ENCODE measurements at regions not wholly inside any gene's neighbourhood (a gene's known extent, or its start where the extent isn't known, plus 50 kb on each side); places are given as distances from the start of the nearest gene placed in this dataset.
A peak's percentile ranks its signal among the peaks of the same experiment; 100 is the strongest.

GRCh38 chr11:91258876-91259275, 965.7 kb upstream of the FAT3 start:
- ATAC-seq: no peak
- intact Hi-C loops (cut with DNase I, micrococcal nuclease): no loop called here
- no peak for DNase-seq

GRCh38 chr11:91257667-91258066, 967.0 kb upstream of the FAT3 start:
- intact Hi-C loops (cut with DNase I, micrococcal nuclease): no loop called here
- DNase-seq (no peak), ATAC-seq (no peak)

- no peak for ATAC-seq
- DNase-seq: peak in 1 of 2 donors; percentile 7
- intact Hi-C loops (cut with DNase I, micrococcal nuclease): no loop called here
These were observed 976.3 kb upstream of the FAT3 start for GRCh38 chr11:91248199-91248807.

DNA sequence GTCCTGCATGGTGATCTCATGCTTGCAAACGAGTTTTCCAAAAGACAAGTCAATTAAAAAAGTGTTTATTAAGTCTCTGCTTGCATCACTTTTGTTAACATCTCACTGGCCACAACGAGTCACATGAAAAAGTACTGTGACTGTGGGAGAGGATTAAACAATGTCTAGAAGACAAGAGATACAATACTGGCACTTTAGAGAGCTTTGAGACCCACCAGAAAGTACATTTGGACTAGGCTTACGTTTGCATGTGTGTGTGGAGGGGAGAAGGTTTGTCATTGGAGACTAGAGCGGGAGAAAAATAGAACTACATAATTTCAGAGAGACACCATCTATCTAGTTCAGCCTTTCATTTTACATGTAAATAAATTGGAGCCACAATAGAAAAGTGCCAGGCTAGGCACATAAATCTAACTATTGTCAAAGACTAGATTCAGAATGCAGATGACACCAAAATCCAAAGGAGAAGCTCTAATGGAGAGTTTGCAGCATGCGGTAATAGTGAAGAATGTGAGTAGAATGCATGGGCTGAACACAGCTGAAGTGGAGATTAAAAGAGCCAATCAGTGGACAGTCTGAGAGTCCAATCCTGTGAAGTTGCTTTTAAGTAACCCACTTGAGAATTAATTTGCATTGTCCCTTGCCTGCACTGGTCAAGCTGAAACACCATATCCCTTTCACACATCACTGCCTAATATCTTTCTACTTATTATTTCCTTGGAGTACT, 977.4 kb upstream of the FAT3 start:
- ATAC-seq (no peak), DNase-seq (no peak)
- intact Hi-C loops (cut with DNase I, micrococcal nuclease): no loop called here

DNA sequence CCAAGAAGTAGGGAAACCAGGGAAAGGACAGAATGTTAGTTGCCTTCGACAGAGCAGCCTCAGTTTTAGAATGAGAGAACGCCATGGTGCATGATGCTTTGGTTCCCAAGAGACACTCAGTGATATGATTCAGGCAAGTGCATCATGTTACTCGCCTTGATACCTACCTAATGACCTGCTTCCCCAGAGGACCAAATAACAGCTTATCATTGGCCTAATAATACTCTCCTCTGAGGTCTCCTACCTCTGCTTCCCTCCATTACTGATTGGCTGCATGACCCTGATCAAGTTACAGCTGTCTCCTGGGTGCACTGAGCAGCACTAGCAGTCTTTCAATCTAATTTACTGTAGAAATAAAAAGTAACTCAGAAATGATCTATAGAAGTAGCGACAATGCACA, 979.7 kb upstream of the FAT3 start:
- intact Hi-C loops (cut with DNase I, micrococcal nuclease): no loop called here
- ATAC-seq (no peak), DNase-seq (no peak)

DNA sequence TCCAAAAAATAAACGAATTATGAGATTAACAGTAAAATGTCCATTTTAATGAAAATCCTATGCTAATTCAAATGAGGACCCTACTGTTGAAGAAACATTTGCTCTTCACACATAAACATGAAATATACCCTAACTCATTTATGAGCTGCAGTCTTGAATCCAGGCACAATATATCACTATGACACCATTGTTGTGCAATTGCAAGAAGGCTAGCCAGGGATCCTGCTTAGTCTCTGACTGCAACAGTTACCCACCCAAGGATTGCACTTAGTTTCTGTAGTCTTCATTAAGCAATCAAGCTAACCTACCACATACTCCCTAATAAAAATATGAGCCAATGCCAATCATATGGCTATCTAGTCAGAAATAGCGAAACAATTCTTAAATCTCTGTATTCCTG, 981.0 kb upstream of the FAT3 start:
- ATAC-seq (no peak), DNase-seq (no peak)
- intact Hi-C loops (cut with DNase I, micrococcal nuclease): no loop called here

- no peak for DNase-seq
- no peak for ATAC-seq
- intact Hi-C loops (cut with DNase I, micrococcal nuclease): no loop called here
These were observed 981.6 kb upstream of the FAT3 start for GRCh38 chr11:91243051-91243450.

GRCh38 chr11:91241226-91241625, 983.4 kb upstream of the FAT3 start:
- no peak for DNase-seq
- intact Hi-C loops (cut with DNase I, micrococcal nuclease): no loop called here
- no peak for ATAC-seq

DNA sequence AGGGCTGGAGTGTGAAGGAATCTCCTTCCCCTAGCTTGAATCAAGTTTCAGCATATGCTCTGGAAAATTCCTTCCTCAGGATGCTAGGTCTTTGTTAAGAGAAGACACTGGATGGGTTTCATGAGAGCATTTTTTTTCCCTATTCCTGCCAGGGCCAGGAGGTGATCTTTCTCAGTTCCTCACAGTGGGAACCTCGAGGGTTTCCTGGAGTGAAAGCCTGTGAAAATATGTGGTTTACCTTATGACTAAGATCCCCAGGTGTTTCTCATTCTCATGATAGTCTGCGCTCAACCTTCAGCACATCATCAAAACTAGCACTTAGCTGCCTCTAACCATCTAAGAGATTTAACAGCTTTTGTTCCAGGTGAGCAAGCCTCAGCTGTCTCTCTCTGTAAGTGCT, 985.3 kb upstream of the FAT3 start:
- intact Hi-C loops (cut with DNase I, micrococcal nuclease): no loop called here
- no peak for DNase-seq
- ATAC-seq: no peak

DNA sequence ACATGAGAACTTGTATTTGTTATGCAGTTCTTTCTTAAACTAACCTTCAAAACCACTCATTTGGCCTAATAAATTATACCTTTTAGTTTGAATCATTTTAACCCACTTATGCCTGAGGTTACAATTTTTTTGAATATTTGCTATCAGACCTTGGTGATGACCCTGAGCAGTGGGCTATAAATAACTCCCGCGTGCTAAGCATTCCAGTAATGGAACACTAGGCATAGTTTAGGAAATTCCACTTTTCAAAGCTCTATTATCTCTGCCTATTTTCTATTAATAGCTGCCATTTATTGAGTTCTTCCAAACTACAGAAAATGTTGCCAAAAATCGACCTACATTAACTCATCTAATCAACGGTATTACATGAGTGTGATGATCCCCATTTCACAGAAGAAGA, 993.4 kb upstream of the FAT3 start:
- intact Hi-C loops (cut with DNase I, micrococcal nuclease): no loop called here
- DNase-seq: no peak
- ATAC-seq: no peak

DNA sequence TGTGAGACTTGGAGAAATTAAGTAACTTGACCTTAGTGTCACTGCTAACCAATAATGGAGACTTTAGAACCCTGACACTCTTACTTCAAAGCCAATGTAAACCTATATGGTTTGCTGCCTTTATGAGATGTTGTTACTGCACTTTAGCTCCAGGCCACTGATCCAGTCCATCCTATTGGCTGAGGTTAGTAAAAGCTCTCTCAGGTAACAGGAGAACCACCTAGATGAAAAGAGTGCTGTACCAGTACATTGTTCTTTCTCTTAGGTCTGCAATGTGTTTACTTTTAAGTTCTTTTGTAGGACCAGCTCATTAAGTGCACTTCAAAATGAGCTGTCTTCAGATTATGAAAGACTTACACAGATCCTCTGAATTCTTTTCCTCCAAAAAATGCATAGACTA, 994.0 kb upstream of the FAT3 start:
- intact Hi-C loops (cut with DNase I, micrococcal nuclease): no loop called here

DNA sequence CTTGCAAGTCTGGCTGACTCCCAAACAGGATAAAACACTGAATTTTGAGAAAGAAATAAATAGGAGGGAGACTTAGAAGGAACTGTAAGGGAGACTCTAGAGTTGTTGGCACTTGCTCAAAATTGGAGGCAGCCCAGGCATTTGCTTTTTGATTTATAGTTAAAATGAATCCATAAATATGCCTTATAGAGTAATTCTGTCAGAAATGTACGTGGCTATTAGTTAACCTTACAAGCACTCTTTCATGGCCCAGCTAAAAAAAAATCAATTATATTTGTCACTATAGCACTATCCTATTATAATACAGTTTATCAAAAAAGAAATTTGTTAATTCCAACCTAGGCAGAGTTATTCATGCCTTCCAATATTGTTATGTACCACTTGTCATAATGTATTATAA, 1000.0 kb upstream of the CHORDC1 start:
- DNase-seq (no peak), ATAC-seq (no peak)
- intact Hi-C loops (cut with DNase I, micrococcal nuclease): no loop called here

More for the DNA sequence above, 994.0 kb upstream of the FAT3 start:
- DNase-seq (no peak), ATAC-seq (no peak)

- ATAC-seq (no peak), DNase-seq (no peak)
- intact Hi-C loops (cut with DNase I, micrococcal nuclease): no loop called here
These were observed 997.8 kb upstream of the CHORDC1 start for GRCh38 chr11:91220476-91221202.

- intact Hi-C loops (cut with DNase I, micrococcal nuclease): no loop called here
- DNase-seq: no peak
- no peak for ATAC-seq
These were observed 996.7 kb upstream of the CHORDC1 start for GRCh38 chr11:91219535-91219934.

GRCh38 chr11:91209751-91210150, 986.9 kb upstream of the CHORDC1 start:
- DNase-seq (no peak), ATAC-seq (no peak)
- intact Hi-C loops (cut with DNase I, micrococcal nuclease): no loop called here

DNA sequence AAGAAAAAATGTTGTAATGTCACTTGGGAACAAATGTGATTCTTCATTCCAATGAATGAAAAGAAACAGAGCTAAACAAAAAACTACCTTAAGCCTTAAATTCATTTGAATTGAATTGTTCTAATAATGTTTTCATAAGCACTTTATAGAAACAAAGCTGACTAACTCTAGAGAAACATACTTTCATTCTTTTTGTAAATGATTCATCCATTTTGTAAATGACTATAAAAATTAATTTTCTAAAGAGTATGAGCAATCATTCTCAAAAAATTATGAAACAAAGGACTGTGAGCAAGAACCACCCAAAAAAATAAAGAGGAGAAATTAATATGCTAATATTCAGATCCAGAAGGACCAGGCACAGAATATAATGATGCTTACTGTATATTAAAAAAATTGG, 986.5 kb upstream of the CHORDC1 start:
- intact Hi-C loops (cut with DNase I, micrococcal nuclease): no loop called here
- no peak for DNase-seq
- ATAC-seq: no peak

GRCh38 chr11:91199866-91200265, 977.0 kb upstream of the CHORDC1 start:
- ATAC-seq (no peak), DNase-seq (no peak)
- intact Hi-C loops (cut with DNase I, micrococcal nuclease): no loop called here

- DNase-seq (no peak), ATAC-seq (no peak)
- intact Hi-C loops (cut with DNase I, micrococcal nuclease): no loop called here
These were observed 971.7 kb upstream of the CHORDC1 start for GRCh38 chr11:91194546-91194945.

GRCh38 chr11:91188484-91188883, 965.6 kb upstream of the CHORDC1 start:
- intact Hi-C loops (cut with DNase I, micrococcal nuclease): no loop called here
- no peak for ATAC-seq
- DNase-seq: no peak

DNA sequence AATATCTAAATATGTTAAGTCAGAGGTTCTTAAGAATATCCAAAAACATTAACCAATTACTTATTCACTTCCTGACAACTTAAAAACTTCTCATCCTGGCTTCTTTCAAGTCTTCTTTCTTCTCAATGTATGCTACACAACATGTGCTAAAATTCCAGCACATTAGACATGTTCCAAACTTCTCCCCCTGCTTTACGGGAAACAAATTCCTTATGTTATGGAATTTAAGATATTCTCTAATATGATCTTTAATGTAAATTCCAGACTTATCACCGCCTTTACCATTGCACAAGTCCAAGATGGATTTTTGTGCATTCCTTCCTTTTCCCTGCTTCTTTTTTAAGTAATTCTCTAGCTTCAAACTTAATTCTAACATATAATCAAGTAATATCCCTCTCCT, 964.5 kb upstream of the CHORDC1 start:
- ATAC-seq: no peak
- intact Hi-C loops (cut with DNase I, micrococcal nuclease): no loop called here
- DNase-seq: no peak
